Ovary (tissue), 3 donors: ENCODE measurements at regions not wholly inside any gene's neighbourhood (a gene's known extent, or its start where the extent isn't known, plus 50 kb on each side); places are given as distances from the start of the nearest gene placed in this dataset.

Source experiments
- EP300 ChIP-seq: sonication (generic); formaldehyde crosslinking; IDR thresholded peaks from one replicate; pipeline ENCODE4 v1.6.1; 2017; ENCODE audit warnings: antibody characterized with exemption
- POLR2A ChIP-seq: fragments of 450-650 bp; IDR thresholded peaks from one replicate; pipeline ENCODE4 v1.6.1; 2017; ENCODE audit warnings: antibody characterized with exemption, mild to moderate bottlenecking, moderate library complexity
- TF ChIP-seq, protein P1 (sequence below), 3 donors: fragments of 450-650 bp in 2 of 3; fragments of 200-600 bp in 1 of 3; IDR thresholded peaks; one replicate each; pipeline versions ENCODE4 v1.5.1 to v1.8.0; 2016 to 2022; ENCODE audit warnings: antibody characterized with exemption in 3 of 3, mild to moderate bottlenecking in 1 of 3
- donor health status: DM: no; HTN: no; CAD: no.

DNA sequence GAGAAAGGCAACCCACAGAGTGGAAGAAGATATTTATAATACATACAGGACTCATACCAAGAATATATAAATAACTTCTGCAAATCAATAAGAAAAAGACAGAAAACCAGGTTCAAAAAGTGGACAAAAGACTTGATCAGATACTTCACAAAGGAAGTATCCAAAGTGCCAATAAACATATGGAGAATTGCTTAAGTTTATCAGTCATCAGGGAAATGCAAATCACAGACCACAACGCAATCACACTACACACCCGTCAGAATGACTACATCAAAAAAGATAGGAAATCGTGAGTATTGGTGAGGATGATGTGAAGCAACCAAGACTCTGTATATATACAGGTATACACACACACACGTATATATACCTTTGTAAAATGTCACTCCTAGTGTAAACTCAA, 180.6 kb downstream of the FAM43A start:
- TF ChIP-seq POLR2A (no peak), EP300 (no peak)
- TF ChIP-seq, protein P1, sequence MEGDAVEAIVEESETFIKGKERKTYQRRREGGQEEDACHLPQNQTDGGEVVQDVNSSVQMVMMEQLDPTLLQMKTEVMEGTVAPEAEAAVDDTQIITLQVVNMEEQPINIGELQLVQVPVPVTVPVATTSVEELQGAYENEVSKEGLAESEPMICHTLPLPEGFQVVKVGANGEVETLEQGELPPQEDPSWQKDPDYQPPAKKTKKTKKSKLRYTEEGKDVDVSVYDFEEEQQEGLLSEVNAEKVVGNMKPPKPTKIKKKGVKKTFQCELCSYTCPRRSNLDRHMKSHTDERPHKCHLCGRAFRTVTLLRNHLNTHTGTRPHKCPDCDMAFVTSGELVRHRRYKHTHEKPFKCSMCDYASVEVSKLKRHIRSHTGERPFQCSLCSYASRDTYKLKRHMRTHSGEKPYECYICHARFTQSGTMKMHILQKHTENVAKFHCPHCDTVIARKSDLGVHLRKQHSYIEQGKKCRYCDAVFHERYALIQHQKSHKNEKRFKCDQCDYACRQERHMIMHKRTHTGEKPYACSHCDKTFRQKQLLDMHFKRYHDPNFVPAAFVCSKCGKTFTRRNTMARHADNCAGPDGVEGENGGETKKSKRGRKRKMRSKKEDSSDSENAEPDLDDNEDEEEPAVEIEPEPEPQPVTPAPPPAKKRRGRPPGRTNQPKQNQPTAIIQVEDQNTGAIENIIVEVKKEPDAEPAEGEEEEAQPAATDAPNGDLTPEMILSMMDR (IDR thresholded peaks at IDR 0.05) = no peak
